ENCODE measurements at regions not wholly inside any gene's neighbourhood (a gene's known extent, or its start where the extent isn't known, plus 50 kb on each side); places are given as distances from the start of the nearest gene placed in this dataset. TPM values are rescaled to one million over a fixed set of nuclear protein-coding genes. Genes with fewer than 3 reads are reported as not detected.

GRCh38 chr4:170157670-170158069 lies 67.9 kb upstream of the AADAT start:
- Mint-ChIP-seq H3K9me3 (ENCODE audit: unreplicated experiment) (peaks cover 8% of the 10 kb centered on the region), H3K27me3 (ENCODE audit: unreplicated experiment) (peaks cover 4% of the 10 kb centered on the region), H3K36me3 (ENCODE audit: unreplicated experiment) (no peaks in the 10 kb centered on the region), H3K4me3 (ENCODE audit: unreplicated experiment) (no peak overlapping the region), H3K4me1 (ENCODE audit: unreplicated experiment) (no peaks in the 10 kb centered on the region), H3K27ac (ENCODE audit: unreplicated experiment) (no peak overlapping the region)
- no peak for DNase-seq (ENCODE audit: extremely low spot score, unreplicated experiment)
- TF ChIP-seq CTCF (IDR thresholded peaks at IDR 0.05) = no peak

GRCh38 chr4:170145120-170145519 lies 55.4 kb upstream of the AADAT start:
- TF ChIP-seq CTCF (IDR thresholded peaks at IDR 0.05) = no peak

GRCh38 chr4:170139764-170140163 lies 50.0 kb upstream of the AADAT start:
- Mint-ChIP-seq H3K27me3 (ENCODE audit: unreplicated experiment) (peaks cover 20% of the 10 kb centered on the region), H3K27ac (ENCODE audit: unreplicated experiment) (no peak overlapping the region)

More at GRCh38 chr4:170145120-170145519, 55.4 kb upstream of the AADAT start:
- Mint-ChIP-seq H3K27me3 (ENCODE audit: unreplicated experiment) (peaks cover 18% of the 10 kb centered on the region), H3K9me3 (ENCODE audit: unreplicated experiment) (no peaks in the 10 kb centered on the region), H3K4me1 (ENCODE audit: unreplicated experiment) (no peaks in the 10 kb centered on the region), H3K36me3 (ENCODE audit: unreplicated experiment) (no peaks in the 10 kb centered on the region), H3K27ac (ENCODE audit: unreplicated experiment) (no peak overlapping the region), H3K4me3 (ENCODE audit: unreplicated experiment) (no peak overlapping the region)
- DNase-seq (ENCODE audit: extremely low spot score, unreplicated experiment) = no peak

More at GRCh38 chr4:170139764-170140163, 50.0 kb upstream of the AADAT start:
- Mint-ChIP-seq H3K9me3 (ENCODE audit: unreplicated experiment) (no peaks in the 10 kb centered on the region), H3K36me3 (ENCODE audit: unreplicated experiment) (no peaks in the 10 kb centered on the region), H3K4me3 (ENCODE audit: unreplicated experiment) (no peak overlapping the region), H3K4me1 (ENCODE audit: unreplicated experiment) (no peaks in the 10 kb centered on the region)
- TF ChIP-seq CTCF (IDR thresholded peaks at IDR 0.05) = no peak
- DNase-seq (ENCODE audit: extremely low spot score, unreplicated experiment) = no peak

Small RNA genes lying in the stretch of these regions (microRNA-seq; reads per million reads assigned to microRNA genes)
- not detected for gene MIR6082 (ENCODE audit: unreplicated experiment)
